Nucleus accumbens (tissue), 56 donors: ENCODE measurements at regions not wholly inside any gene's neighbourhood (a gene's known extent, or its start where the extent isn't known, plus 50 kb on each side); places are given as distances from the start of the nearest gene placed in this dataset.

ENCODE experiments used
- DNase-seq, 56 donors: peaks; one replicate each; lab custom pipeline; 2025; lab: John Stamatoyannopoulos, UW

DNA sequence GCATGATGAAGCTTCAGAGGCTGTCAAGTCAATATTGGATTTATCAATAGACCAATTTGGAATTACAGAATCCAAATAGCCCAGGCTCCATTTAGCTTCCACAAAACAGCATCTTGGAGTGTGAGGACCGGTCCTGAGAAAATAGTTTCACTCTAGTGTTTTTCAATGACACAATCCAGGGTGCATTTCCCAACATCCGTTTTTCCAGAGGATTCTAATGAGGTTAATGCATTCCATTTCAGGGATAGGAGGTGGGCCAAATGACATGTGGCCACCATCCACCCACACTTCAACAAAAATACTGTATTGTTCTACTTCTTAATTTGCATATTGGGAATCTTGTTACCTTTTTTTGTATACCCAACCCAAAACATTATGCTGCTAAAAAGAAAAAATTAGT lies 229.8 kb upstream of the LDB2 start:
- no peak for DNase-seq

DNA sequence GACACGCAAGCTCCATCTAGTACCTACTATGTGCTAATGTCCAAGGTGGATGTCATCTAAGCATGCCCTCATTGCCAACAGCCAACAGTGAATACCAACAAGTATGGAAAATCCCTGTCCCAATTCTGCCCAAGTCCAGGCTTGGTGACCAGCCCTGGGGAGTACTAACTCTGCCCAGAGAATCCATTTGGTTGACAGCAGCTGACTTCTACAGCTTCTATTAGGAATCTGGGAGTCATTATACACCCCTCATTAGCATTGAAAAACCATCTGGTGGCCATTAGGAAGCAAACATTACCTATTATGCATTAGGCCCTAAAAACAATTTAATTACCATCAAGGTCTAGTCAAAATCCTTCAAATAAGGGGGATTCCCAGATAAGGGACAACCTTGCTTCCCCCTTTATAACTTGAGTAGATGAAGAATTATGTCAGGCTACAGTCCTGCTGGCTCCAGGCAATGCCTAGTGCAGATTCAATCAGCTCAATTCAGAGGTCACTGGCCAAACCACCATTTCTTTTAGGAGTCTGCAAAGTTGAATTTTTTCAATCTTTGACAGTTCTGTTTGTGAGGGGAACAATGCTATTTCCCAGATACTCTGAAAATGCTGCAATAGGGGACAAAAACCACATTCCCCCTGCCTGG lies 228.0 kb upstream of the LDB2 start:
- no peak for DNase-seq

DNA sequence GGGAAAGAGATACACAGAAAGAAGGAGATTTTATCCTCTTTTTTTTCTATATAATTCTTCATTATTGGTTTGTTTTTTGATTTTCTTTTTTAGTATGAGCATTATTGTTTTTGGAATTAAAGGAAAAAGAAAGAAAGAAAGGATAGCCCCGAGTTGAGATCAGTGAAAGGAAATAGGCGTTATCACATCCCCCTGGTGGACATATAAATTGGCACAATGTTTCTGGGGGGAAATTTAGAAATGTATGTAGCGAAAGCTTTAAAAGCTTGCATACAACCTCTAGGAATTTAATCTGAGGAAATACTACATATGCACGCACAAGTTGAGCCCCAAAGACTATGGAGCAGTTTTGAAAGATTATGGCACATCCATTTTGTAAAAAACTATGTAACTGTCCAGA lies 226.3 kb upstream of the LDB2 start:
- no peak for DNase-seq

DNA sequence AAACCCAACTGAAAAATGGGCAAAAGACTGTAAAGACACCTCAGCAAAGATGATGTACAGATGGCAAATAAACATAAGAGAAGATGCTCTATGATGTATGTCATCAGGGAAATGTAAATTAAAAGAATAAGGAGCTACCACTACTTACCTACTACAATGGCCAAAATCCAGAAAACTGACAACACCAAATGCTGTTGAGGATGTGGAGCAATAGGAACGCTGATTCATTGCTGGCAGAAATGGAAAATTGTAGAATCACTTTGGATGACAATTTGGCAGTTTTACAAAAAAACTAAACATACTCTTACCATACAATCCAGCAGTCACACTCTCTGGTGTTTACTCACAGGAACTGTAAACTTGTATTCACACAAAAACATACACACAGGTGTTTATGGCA lies 222.3 kb upstream of the LDB2 start:
- no peak for DNase-seq

DNA sequence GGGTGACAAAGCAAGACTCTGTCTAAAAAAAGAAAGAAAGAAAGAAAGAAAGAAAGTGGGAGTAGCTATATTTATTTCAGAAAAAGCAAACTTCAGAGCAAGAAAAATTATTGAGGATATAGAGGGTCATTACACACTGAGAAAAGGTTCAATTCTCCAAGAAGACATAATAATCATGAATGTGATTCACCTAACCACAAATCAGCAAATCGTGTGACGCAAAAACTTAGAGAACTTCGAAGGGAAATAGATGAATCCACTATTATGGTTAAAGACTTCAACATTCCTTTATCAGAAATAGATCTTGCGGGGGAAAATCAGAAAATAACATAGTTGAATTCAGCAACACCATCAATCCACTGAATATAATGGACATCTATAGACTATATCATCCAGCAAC lies 219.3 kb upstream of the LDB2 start:
- DNase-seq: no peak

DNA sequence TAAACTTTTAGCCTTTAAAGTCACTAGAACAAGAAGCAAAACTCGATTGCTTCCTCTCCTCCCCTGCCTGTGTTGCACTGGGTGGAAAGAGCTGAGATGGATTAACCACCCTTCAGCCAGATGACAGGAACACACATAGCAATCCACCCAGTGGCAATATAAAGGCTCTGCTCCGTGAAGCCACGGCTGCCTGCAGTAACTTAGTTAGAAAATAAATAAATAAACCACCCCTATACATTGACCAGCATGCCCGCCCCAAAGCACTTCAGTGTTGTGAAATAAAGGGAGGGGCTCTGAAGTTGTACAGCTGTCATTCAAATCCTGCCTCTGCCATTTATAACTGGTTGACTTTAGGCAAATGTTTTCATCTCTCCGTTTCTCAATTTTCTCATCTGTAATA lies 217.1 kb upstream of the LDB2 start:
- DNase-seq: no peak

DNA sequence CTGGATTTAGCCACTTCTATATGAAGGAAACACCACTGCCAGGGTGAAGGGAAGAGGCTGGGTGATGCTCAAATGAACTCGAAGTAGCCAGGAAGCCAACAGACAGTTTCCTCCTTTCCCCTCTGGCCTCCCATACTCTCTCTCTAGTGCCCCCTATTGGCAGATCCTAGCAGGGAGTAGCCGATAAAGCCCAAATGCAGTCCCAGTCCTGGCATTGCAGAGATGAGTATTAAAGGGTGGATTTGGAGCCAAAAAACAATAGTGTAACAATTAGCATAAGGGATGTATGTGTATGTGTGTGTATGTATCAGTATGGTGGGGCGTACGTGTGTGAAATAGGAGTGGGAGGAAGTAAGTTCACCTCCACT lies 213.8 kb upstream of the LDB2 start:
- DNase-seq: peak in 17 of 56 donors; percentile 0 to 35 (median 2)

DNA sequence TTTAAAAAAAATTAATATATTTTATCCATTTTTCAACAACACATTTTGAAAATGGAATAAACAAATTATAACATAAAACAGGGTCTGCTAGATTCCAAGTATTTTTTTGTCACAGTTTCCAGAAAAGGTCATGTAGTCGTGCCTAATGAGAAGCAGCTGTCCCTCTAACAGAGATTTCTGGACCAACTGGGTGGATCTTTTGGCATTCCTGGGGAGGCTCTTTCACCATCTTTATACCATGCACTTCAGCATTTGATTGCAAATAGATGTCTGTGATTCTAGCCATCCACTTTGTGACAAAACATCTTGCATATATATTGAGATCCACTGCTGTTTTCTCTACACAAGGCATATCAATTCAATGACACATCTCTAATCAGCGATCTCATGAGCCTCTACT lies 210.7 kb upstream of the LDB2 start:
- DNase-seq: no peak

DNA sequence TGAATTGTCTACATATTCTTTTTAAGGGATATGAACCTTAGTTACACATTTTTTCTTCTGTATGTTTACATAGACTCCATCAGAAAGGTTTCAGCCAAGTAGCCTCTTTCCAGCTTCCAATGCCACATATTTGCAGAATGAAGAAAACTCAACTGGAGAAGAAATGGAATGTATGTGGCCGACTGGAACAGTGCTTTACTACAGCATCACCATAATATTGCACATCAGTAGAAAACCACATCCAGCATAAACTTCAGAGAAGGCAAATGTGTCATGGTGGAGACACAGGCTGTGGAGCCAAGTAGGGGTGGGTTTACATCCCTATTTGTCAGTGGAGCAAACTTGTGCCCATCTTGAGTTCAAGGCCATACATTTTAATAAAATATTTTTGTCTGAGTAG lies 204.8 kb upstream of the LDB2 start:
- DNase-seq: no peak

DNA sequence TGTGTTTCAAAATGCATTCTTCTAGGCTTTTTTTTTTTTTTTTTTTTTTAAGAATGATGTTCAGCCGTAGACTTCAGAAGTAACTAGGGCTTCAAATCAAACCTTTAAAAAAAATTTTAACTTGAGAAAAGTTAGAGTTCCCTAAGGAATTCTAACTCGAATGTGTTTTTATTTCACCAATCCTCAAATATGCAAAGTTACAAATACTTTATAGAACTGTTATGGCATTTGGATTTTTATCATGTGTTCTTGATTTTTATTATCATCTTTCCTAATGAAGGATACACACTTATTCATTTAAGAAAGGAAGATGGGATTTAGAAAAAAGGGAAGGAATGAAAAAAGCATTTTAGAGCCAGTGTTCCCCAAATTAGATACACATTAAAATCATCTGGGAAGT lies 200.6 kb upstream of the LDB2 start:
- DNase-seq: no peak

DNA sequence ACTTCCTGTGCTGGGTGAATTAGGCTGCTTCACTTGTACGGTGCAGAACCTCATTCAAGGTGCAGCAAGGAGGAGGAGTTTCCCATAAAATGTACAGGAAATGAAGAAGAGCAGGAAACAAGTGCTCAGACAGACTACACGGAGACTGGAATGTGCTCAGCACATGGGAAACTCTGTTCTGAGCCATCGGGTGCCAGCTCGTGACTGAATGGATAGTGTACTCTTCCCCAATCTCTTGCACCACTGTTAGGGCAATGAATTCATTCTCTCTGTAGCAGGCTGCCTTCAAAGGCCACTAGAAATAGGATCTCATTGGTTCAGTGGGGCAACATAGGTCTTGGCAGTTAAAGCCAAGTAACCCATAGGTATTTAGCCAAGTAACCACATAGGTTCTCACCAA lies 200.0 kb upstream of the LDB2 start:
- DNase-seq: no peak

DNA sequence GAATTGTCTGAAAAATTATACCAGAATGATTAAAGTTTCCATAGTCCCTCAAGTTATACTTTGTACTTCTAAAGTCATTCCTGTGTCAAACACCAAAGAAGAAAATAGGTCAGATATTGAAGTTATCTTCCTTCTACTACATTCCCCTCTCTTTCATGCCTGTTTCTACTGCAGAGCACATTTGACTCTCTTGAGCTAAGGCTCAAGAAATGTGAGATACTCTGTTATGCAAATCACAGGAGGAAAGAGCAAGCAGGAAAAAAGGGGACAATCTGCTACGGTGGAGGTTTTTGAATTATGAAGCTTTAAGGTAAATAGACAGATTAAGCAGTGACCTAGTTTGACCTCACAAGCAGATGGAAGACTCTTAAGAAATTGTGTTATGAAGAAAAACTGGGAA lies 198.9 kb upstream of the LDB2 start:
- DNase-seq: no peak

DNA sequence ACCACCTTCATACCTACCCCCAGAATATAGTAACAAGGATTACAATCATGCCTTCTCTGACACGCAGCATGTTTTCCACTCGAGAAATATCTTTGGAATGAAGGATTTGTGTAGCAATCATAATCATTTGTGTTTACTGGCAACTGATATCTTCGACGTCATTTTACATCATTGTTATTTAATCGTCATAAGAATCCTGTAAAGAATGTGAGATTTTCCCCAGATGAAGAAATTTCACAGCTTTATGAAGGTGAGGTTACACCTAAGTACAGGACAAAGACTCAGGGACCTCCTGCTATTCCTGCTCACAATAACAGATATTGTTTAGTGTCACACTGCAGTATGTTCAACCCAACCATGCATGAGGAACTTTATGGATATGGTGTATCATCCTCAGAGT lies 198.2 kb upstream of the LDB2 start:
- no peak for DNase-seq

DNA sequence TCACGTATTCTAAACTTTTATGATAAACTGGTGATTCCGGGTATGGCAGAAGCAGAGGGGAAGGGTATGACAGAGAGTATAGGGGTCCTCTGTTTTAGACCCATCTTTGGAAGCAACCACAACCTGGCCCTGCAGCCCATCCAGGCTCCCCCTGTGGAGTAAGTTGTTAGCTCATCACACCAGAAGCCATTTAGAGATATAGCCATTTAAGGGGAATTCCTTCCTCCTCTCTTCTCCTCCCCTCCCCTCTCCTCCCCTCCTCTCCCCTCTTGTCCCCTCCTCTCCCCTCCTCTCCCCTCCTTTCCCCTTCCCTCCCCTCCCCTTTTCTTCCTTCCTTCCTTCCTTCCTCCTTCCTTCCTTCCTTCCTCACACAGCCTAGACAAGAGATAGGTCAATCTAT lies 197.3 kb upstream of the LDB2 start:
- DNase-seq: no peak

DNA sequence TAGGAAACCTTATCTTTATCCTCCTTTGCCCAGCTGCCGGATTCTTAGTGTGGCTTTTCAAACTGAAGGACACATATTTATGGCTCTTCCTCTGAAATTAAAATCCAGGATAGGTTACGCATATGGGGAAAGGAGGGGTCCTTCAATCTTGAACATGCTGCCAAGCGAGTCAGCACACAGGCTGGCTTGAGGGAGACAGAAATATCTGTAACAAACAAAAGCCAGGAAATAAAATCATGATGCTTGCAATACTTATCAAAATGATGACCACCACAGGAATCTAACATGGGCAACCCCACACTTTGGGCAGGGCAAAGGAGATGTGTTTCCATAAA lies 196.4 kb upstream of the LDB2 start:
- DNase-seq: no peak

DNA sequence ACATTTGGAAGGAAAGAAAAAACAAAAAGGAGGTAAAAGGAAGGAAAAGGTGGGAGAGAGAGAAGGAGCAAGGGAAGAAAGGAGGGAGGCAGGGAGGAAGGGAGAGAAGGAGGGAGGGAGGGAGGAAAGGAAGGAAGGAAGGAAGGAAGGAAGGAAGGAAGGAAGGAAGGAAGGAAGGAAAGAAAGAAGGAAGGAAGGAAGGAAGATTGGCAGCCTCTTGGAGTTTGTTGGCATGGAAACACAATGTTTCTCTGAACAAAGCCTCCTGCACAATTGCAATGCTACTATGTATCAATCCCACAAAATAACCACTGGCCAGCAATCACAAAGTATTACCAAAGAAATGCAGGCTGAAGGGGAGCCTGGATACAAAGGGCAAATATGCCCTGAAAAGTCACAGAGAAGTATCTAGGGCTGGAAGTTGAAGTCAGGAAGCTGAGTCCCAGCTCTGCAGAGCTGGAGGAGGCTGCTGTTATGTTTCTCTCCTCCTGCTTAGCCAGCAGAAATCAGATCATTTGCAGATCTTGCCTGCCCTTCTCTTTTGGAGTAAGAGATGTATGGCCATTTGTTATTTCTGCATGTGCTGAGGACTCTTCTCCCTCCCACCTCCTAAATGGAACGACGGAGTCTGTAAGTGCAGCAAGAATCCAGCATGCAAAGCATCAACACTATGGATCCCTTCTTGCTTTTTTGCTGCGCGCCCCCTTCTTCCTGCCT lies 195.9 kb upstream of the LDB2 start:
- DNase-seq: no peak

DNA sequence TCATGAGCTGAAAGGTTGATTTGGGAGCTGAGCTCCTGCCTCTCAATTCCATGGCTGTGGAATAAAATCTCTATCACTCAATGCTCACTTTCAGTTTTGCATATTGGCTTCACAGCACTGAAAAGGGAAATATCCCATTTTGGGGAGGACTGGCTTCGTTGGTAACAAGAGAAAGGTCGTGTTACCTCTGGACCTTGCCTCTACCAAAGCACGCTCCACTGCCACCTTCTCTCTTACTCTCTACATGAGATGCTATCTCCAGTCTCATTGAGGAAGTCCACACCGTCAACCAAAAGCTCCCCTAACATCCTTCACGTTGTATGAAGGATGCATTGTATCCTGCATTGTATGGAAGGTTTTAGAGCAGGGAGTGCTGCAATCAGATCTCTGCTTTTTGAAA lies 195.0 kb upstream of the LDB2 start:
- no peak for DNase-seq

DNA sequence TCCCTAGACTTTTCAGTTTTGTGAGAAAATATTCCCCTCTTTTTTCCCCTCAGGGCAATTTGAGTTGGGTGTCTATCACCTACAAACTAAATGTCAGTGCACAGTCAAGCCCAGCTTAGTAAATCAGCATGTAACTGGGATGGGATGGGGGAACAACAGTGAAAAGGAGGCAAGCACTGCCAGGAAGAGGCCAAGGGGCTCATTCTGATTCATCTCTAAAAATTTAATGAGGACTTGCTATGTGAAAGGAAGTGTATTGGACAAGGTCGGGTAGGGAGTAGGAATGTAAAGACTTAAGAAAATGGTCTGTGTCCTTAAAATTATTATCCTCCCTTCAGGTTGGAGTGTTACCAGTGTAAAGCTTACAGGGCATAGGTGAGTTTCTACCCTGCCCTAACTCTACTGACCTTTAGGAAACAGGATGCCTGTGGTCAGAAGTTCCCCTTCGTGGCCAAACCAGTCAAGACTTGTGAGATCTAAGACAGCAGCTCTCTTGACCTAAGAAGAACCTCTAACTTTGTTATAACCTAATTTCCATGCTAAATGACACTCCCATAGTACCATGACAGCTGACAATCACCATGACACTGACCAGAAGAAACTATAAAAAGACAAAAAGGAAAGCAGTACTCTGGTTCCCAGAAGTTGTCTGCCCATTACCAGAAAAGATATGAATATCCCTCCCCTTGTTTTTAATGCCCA lies 194.4 kb upstream of the LDB2 start:
- no peak for DNase-seq

DNA sequence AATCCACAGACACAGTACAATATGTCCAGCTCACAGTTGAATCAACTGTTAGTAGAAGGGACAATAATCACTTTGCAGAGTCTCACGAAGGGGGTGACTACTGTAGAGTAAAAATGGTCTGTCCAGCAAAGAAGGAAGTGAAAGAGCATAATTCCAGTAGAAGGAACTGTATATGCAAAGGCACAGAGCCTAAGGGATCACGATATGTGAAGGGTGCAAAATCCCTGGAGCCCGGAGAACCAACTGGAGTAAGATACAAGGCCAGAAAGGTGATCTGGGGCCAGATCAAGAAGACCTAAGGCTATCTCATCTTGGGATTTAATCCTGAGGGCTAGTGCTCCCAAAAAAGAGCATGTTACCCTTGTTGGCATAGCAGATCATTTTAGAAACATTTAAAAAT lies 192.7 kb upstream of the LDB2 start:
- no peak for DNase-seq

DNA sequence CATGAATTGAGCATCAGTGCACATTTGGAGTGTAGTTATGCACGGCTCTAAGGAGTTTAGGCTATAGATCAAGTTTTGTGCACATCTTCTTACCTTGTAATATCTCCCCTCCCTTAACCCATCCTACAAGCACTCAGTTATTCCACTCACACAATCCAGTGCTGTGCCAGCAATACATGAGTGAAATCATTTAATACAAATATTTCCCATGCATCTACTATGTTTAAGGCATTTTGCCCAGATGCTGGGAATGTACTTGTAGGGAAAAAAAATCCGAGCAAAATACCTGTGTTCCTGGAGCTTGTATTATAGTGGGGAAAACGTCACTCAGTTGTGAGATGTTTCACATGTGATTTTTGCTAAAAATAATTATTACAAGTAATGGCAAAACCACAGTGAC lies 191.6 kb upstream of the LDB2 start:
- DNase-seq: no peak

DNA sequence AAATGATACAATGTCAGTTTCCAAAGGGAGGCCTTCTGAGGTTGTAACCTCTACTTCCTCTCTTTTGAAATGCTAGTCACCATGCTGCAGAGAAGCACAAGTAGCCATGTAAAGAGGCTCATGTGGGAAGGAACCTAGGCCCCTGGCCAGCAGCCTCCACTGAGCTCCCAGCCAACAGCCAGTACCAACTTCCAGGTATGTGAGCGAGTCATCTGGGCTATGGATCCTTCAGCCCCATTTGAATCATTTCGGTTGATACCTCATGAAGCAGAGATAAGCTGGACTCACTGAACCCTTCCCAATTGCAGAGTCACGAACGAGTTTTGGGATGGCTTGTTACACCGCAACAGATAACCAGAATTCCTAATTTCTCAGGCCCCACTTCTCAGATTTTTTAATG lies 187.0 kb upstream of the LDB2 start:
- DNase-seq: no peak

DNA sequence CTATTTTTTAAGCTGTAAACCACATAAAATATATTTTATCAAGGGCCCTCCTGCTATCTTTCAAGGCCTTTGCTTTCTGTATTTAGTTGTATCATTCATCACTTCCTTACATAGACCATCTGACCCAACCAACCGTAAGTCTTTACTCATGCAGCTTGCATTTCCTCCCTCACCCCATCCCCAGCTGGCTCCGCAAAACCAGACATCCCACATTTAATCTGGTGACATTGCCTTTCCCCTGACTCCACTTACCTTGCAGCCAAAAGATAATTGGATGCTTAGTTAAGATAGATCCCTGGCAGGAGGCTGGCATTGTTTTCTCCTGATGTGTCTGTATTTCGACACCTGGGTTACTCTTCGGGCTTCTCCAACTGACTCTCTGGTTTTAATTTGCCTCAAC lies 183.7 kb upstream of the LDB2 start:
- DNase-seq: no peak
